ENCODE measurements at regions not wholly inside any gene's neighbourhood (a gene's known extent, or its start where the extent isn't known, plus 50 kb on each side); places are given as distances from the start of the nearest gene placed in this dataset.

GRCh38 chr6:6835223-6835503 lies 246.6 kb downstream of the LY86 start:
- no CpG with 5 or more reads among the region's 1 CpG for WGBS (ENCODE audit: insufficient coverage)
- Histone ChIP-seq H3K27ac (ENCODE audit: low read length) (no peak overlapping the region), H3K27me3 (replicated peaks in 1 of 2; ENCODE audit: control insufficient read depth in 2 of 2, extremely low read depth in 1 of 2, insufficient read depth in 2 of 2, low read length in 1 of 2) (peaks cover 0 to 17% of the 10 kb centered on the region in 2 experiments), H3K4me3 (ENCODE audit: control insufficient read depth in 1 of 2, extremely low read depth in 1 of 2, low read length in 1 of 2) (no peak overlapping the region), H3K36me3 (ENCODE audit: control insufficient read depth in 2 of 2, extremely low read depth in 1 of 2, insufficient read depth in 1 of 2, low read length in 1 of 2) (no peaks in the 10 kb centered on the region), H3K4me1 (ENCODE audit: control insufficient read depth in 1 of 2, extremely low read depth in 1 of 2, insufficient read depth in 2 of 2, low read length in 2 of 2) (no peaks in the 10 kb centered on the region), H3K9me3 (no peaks in the 10 kb centered on the region)
- peaks cover 13 to 15% of the 10 kb centered on the region in 2 donors for H3K27me3 Mint-ChIP-seq
- DNase-seq = no peak
- no peaks in the 10 kb centered on the region for H3K36me3 Mint-ChIP-seq
- H3K9me3 Mint-ChIP-seq = no peaks in the 10 kb centered on the region
- POLR2A ChIA-PET = no interaction called here
- H3K27ac Mint-ChIP-seq = no peak overlapping the region
- no peak for ATAC-seq (replicated peaks in 1 of 4)
- H3K4me3 Mint-ChIP-seq = no peak overlapping the region
- H3K4me1 Mint-ChIP-seq = peaks cover 0 to 6% (median 0%) of the 10 kb centered on the region in 3 donors
- CTCF ChIA-PET = no interaction called here

GRCh38 chr6:6836609-6837406 lies 248.3 kb downstream of the LY86 start:
- Histone ChIP-seq H3K36me3 (ENCODE audit: control insufficient read depth in 2 of 2, extremely low read depth in 1 of 2, insufficient read depth in 1 of 2, low read length in 1 of 2) (no peaks in the 10 kb centered on the region), H3K4me1 (ENCODE audit: control insufficient read depth in 1 of 2, extremely low read depth in 1 of 2, insufficient read depth in 2 of 2, low read length in 2 of 2) (no peaks in the 10 kb centered on the region), H3K27me3 (replicated peaks in 1 of 2; ENCODE audit: control insufficient read depth in 2 of 2, extremely low read depth in 1 of 2, insufficient read depth in 2 of 2, low read length in 1 of 2) (peaks cover 0 to 20% of the 10 kb centered on the region in 2 experiments), H3K27ac (ENCODE audit: low read length) (no peak overlapping the region), H3K9me3 (no peaks in the 10 kb centered on the region), H3K4me3 (ENCODE audit: control insufficient read depth in 1 of 2, extremely low read depth in 1 of 2, low read length in 1 of 2) (no peak overlapping the region)
- Mint-ChIP-seq H3K4me3 (no peak overlapping the region), H3K36me3 (no peaks in the 10 kb centered on the region), H3K27ac (no peak overlapping the region), H3K4me1 (peaks cover 0 to 6% (median 0%) of the 10 kb centered on the region in 3 donors), H3K9me3 (no peaks in the 10 kb centered on the region), H3K27me3 (peaks cover 14 to 22% of the 10 kb centered on the region in 2 donors)
- ATAC-seq (replicated peaks in 1 of 4) (no peak), DNase-seq (no peak)
- 75% methylated on average over 2 of the region's 3 CpGs for WGBS (ENCODE audit: insufficient coverage)
- ChIA-PET CTCF (no interaction called here), POLR2A (no interaction called here)

GRCh38 chr6:6837541-6838080 lies 249.1 kb downstream of the LY86 start:
- ATAC-seq (replicated peaks in 1 of 4) = no peak
- Mint-ChIP-seq H3K36me3 (no peaks in the 10 kb centered on the region), H3K27me3 (peaks cover 15 to 25% of the 10 kb centered on the region in 2 donors), H3K4me3 (no peak overlapping the region), H3K4me1 (peaks cover 0 to 6% (median 0%) of the 10 kb centered on the region in 3 donors), H3K27ac (no peak overlapping the region), H3K9me3 (no peaks in the 10 kb centered on the region)
- Histone ChIP-seq H3K9me3 (no peaks in the 10 kb centered on the region), H3K27ac (ENCODE audit: low read length) (no peak overlapping the region), H3K4me3 (ENCODE audit: control insufficient read depth in 1 of 2, extremely low read depth in 1 of 2, low read length in 1 of 2) (no peak overlapping the region), H3K36me3 (ENCODE audit: control insufficient read depth in 2 of 2, extremely low read depth in 1 of 2, insufficient read depth in 1 of 2, low read length in 1 of 2) (no peaks in the 10 kb centered on the region), H3K27me3 (replicated peaks in 1 of 2; ENCODE audit: control insufficient read depth in 2 of 2, extremely low read depth in 1 of 2, insufficient read depth in 2 of 2, low read length in 1 of 2) (peaks cover 0 to 22% of the 10 kb centered on the region in 2 experiments), H3K4me1 (ENCODE audit: control insufficient read depth in 1 of 2, extremely low read depth in 1 of 2, insufficient read depth in 2 of 2, low read length in 2 of 2) (no peaks in the 10 kb centered on the region)
- WGBS (ENCODE audit: insufficient coverage) = 40% methylated on average over 1 of the region's 4 CpGs
- no peak for DNase-seq
- POLR2A ChIA-PET = no interaction called here
- CTCF ChIA-PET = no interaction called here

GRCh38 chr6:6840831-6841291 lies 252.3 kb downstream of the LY86 start:
- Histone ChIP-seq H3K4me3 (ENCODE audit: control insufficient read depth in 1 of 2, extremely low read depth in 1 of 2, low read length in 1 of 2) (no peak overlapping the region), H3K4me1 (ENCODE audit: control insufficient read depth in 1 of 2, extremely low read depth in 1 of 2, insufficient read depth in 2 of 2, low read length in 2 of 2) (no peaks in the 10 kb centered on the region), H3K9me3 (no peaks in the 10 kb centered on the region), H3K27me3 (replicated peaks in 1 of 2; ENCODE audit: control insufficient read depth in 2 of 2, extremely low read depth in 1 of 2, insufficient read depth in 2 of 2, low read length in 1 of 2) (peaks cover 0 to 18% of the 10 kb centered on the region in 2 experiments), H3K27ac (ENCODE audit: low read length) (no peak overlapping the region), H3K36me3 (ENCODE audit: control insufficient read depth in 2 of 2, extremely low read depth in 1 of 2, insufficient read depth in 1 of 2, low read length in 1 of 2) (no peaks in the 10 kb centered on the region)
- ATAC-seq (replicated peaks in 1 of 4) = no peak
- H3K9me3 Mint-ChIP-seq = peaks cover 4 to 9% (median 5%) of the 10 kb centered on the region in 3 donors
- H3K27me3 Mint-ChIP-seq = peaks cover 7 to 20% of the 10 kb centered on the region in 2 donors
- POLR2A ChIA-PET = no interaction called here
- H3K4me3 Mint-ChIP-seq = no peak overlapping the region
- no peaks in the 10 kb centered on the region for H3K4me1 Mint-ChIP-seq
- no peak for DNase-seq
- H3K27ac Mint-ChIP-seq = no peak overlapping the region
- CTCF ChIA-PET = no interaction called here
- H3K36me3 Mint-ChIP-seq = no peaks in the 10 kb centered on the region
- 88% methylated on average over 3 of the region's 5 CpGs for WGBS (ENCODE audit: insufficient coverage)

GRCh38 chr6:6841571-6841970 lies 253.1 kb downstream of the LY86 start:
- Histone ChIP-seq H3K27ac (ENCODE audit: low read length) (no peak overlapping the region), H3K27me3 (replicated peaks in 1 of 2; ENCODE audit: control insufficient read depth in 2 of 2, extremely low read depth in 1 of 2, insufficient read depth in 2 of 2, low read length in 1 of 2) (peaks cover 0 to 19% of the 10 kb centered on the region in 2 experiments), H3K4me1 (ENCODE audit: control insufficient read depth in 1 of 2, extremely low read depth in 1 of 2, insufficient read depth in 2 of 2, low read length in 2 of 2) (no peaks in the 10 kb centered on the region), H3K4me3 (ENCODE audit: control insufficient read depth in 1 of 2, extremely low read depth in 1 of 2, low read length in 1 of 2) (no peak overlapping the region), H3K36me3 (ENCODE audit: control insufficient read depth in 2 of 2, extremely low read depth in 1 of 2, insufficient read depth in 1 of 2, low read length in 1 of 2) (no peaks in the 10 kb centered on the region), H3K9me3 (no peaks in the 10 kb centered on the region)
- peaks cover 11 to 15% (median 12%) of the 10 kb centered on the region in 3 donors for H3K9me3 Mint-ChIP-seq
- DNase-seq = no peak
- ChIA-PET CTCF (no interaction called here), POLR2A (no interaction called here)
- peaks cover 7 to 19% of the 10 kb centered on the region in 2 donors for H3K27me3 Mint-ChIP-seq
- H3K36me3 Mint-ChIP-seq = no peaks in the 10 kb centered on the region
- whole genome bisulfite sequencing (ENCODE audit: insufficient coverage) = 17% methylated on average over 1 of the region's 3 CpGs
- no peak overlapping the region for H3K27ac Mint-ChIP-seq
- ATAC-seq (replicated peaks in 1 of 4) = no peak
- no peaks in the 10 kb centered on the region for H3K4me1 Mint-ChIP-seq
- H3K4me3 Mint-ChIP-seq = no peak overlapping the region

GRCh38 chr6:6842291-6842690 lies 253.8 kb downstream of the LY86 start:
- Histone ChIP-seq H3K36me3 (ENCODE audit: control insufficient read depth in 2 of 2, extremely low read depth in 1 of 2, insufficient read depth in 1 of 2, low read length in 1 of 2) (no peaks in the 10 kb centered on the region), H3K9me3 (no peaks in the 10 kb centered on the region), H3K4me1 (ENCODE audit: control insufficient read depth in 1 of 2, extremely low read depth in 1 of 2, insufficient read depth in 2 of 2, low read length in 2 of 2) (no peaks in the 10 kb centered on the region), H3K27ac (ENCODE audit: low read length) (no peak overlapping the region), H3K4me3 (ENCODE audit: control insufficient read depth in 1 of 2, extremely low read depth in 1 of 2, low read length in 1 of 2) (no peak overlapping the region), H3K27me3 (replicated peaks in 1 of 2; ENCODE audit: control insufficient read depth in 2 of 2, extremely low read depth in 1 of 2, insufficient read depth in 2 of 2, low read length in 1 of 2) (peaks cover 0 to 20% of the 10 kb centered on the region in 2 experiments)
- H3K27me3 Mint-ChIP-seq = peaks cover 7 to 19% of the 10 kb centered on the region in 2 donors
- CTCF ChIA-PET = no interaction called here
- no peak for DNase-seq
- peaks cover 11 to 15% (median 12%) of the 10 kb centered on the region in 3 donors for H3K9me3 Mint-ChIP-seq
- no peak for ATAC-seq (replicated peaks in 1 of 4)
- H3K27ac Mint-ChIP-seq = no peak overlapping the region
- H3K4me1 Mint-ChIP-seq = no peaks in the 10 kb centered on the region
- H3K36me3 Mint-ChIP-seq = no peaks in the 10 kb centered on the region
- WGBS (ENCODE audit: insufficient coverage) = 79% methylated on average over 2 of the region's 5 CpGs
- POLR2A ChIA-PET = no interaction called here
- no peak overlapping the region for H3K4me3 Mint-ChIP-seq
